H54 (cell line): ENCODE measurements at regions not wholly inside any gene's neighbourhood (a gene's known extent, or its start where the extent isn't known, plus 50 kb on each side); places are given as distances from the start of the nearest gene placed in this dataset.

ENCODE experiments used
- DNase-seq: peaks from one replicate; pipeline ENCODE4 v3.0.0; 2011; ENCODE audit warnings: low spot score, mixed read lengths; ENCODE audit not compliant: insufficient read length
- FAIRE-seq: peaks from 3 replicates; lab custom pipeline; 2011; peaks lifted over from hg19 to GRCh38; lab: Jason Lieb, UNC
- POLR2A ChIP-seq: IDR thresholded peaks from 2 replicates; pipeline ENCODE4 v1.6.1; 2011; ENCODE audit warnings: low read depth, mild to moderate bottlenecking, low read length

DNA sequence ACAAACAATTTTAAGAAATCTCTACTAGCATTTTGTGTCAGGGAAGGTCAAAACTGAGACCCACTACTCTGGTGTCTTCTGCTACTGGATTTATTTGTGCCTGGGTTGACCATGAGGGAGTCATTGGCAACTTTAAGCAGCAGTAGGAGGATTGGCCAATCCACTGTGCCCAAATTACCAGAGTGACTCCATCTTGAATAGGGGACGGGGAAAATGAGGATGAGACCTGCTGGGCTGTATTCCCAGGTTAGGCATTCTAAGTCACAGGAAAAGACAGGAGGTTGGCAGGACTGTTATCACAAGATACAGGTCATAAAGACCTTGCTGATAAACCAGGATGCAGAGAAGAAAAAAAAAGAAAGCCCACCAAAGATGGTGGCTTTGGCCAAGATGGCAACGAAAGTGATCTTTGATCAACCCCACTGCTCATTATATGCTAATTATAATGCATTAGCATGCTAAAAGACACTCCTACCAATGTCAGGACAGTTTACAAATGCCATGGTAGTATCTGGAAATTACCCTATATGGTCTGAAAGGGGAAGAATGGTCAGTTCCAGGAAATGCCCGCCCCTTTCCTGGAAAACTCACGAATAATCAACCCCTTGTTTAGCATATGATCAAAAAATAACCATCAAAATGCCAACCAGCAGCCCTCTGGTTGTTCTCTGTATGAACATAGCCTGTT, 200.9 kb downstream of the LTN1 start:
- TF ChIP-seq POLR2A: no peak
- no peak for DNase-seq
- FAIRE-seq: no peak

DNA sequence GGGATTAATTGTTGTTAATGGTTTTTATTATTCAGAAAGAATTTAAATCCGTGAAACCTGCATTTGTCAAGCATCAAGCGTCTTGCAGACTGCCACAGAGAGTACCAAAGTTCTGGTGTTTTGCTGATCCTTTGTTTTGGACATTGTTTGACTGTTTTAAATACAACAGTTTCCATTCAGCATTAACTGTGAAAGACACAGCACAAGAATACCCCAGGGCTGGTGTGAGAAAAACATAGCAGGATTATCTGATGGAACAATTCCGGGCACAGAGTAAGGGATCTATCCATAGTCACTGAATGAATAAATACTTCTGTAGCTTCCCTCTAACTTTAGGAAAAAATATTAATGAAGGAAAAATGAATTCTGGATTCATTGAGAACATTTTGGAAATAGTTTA, 202.3 kb downstream of the LTN1 start:
- FAIRE-seq (no peak), DNase-seq (no peak)
- TF ChIP-seq POLR2A: no peak

DNA sequence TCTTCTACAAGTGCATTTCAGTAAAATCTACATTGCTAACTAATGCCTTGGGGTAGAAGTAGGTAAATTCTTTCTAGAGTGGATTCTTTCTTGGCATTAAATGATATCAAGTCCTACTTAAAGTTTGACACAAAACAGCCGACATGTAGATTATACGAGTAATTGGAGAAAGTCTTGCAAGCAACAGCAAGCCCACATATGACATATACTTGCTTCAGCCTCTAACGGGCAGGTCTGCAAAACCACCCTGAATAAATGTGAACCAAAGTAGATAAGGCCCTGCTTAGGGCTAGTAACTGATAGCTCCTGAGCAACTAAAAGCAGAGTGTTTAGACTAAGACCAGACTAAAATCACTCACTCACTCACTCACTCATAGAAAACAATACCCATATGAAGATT, 203.2 kb downstream of the LTN1 start:
- FAIRE-seq (no peak), DNase-seq (no peak)
- TF ChIP-seq POLR2A: no peak

DNA sequence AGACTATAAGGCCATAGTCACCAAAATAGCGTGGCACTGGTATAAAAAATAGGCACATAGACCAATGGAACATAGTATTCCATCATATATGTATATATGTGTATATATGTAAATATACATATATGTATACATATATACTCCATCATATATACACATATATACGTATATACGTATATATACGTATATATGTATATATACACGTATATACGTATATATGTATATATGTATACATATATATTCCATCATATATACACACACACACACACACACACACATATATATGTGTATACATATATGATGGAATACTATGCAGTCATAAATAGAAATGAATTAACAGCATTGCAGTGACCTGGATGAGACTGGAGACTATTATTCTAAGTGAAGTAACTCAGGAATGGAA, 204.6 kb downstream of the LTN1 start:
- no peak for DNase-seq
- TF ChIP-seq POLR2A: no peak
- no peak for FAIRE-seq

DNA sequence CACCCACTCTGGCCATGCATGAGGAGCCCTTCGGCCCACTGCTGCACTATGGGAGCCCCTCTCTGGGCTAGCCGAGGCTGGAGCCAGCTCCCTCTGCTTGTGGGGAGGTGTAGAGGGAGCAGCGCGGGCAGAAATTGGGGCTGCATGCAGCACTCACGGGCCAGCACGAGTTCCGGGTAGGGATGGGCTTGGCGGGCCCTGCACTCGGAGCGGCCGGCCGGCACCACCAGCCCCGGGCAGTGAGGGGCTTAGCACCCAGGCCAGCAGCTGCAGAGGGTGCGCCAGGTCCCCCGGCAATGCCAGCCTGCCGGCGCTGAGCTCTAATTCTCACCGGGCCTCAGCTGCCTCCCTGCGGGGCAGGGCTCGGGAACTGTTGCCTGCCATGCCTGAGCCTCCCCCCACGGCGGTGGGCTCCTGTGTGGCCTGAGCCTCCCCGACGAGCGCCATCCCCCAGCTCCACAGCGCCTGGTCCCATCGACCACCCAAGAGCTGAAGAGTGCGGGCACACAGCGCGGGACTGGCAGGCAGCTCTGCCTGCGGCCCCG, 209.0 kb downstream of the LTN1 start:
- no peak for TF ChIP-seq POLR2A
- DNase-seq (no peak), FAIRE-seq (no peak)

DNA sequence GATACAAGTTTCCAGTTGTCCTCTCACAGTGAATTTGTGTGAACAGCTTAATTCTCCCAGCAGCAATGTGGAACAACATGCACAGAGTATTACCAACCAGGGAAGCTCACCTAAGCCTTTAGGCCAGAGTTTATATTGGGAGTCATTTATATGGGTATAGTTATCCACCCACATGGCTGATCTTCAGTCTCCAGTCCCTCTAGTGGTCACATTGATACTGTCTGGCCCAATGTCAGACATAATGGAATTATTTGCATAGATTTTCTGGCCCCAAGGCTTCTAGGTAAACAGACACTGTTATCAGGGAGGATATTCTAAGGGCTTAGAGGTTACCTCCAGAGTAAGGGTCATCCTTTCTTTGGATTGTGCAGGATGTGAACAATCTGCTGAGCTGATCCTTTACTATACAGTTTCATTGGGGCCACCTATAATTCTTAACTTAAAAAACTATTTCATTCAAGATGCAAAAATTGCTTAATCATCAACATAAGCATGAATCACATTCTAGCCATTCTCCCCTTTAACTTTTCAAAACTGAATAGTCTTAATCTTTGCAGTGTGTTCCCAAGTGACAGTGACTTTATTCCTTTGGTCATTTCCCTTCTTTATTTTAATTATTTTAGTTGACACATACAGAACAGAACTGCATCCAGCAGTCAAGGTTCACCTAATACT, 210.9 kb downstream of the LTN1 start:
- DNase-seq (peak; percentile 9), FAIRE-seq (no peak)
- no peak for TF ChIP-seq POLR2A

DNA sequence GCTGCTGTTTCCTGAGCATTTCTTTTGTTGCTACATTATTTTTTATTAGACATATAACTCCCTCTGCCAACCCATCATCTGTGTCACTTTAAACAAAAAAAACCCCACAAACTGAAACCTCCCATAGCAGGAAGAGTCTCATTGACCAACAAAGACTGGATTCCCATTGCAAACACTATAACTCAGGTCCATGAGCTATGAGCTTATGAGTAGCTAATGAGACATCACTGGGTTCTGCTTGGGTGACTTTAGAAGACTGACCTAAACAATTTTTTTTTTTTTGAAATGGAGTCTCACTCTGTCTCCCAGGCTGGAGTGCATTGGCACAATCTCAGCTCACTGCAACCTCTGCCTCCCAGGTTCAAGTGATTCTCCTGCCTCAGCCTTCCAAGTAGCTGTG, 212.8 kb downstream of the LTN1 start:
- TF ChIP-seq POLR2A: no peak
- DNase-seq: no peak
- FAIRE-seq: no peak

DNA sequence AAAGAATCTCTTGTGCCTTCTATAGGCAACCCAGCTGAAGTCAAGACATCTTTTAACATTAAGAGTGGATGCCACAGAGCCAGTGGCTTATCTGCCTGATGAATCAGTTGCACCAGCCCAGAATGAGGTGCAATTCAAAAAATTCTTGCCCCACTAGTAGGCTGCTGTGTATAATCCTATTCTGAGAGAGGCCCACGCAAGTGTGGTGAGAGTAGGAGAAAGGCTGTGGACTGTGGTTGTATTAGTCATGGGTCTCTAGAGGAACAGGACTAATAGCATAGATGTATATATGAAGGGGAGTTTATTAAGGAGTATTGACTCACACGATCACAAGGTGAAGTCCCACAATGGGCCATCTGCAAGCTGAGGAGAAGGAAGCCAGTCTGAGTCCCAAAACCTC, 216.4 kb downstream of the LTN1 start:
- DNase-seq (no peak), FAIRE-seq (no peak)
- TF ChIP-seq POLR2A: no peak

DNA sequence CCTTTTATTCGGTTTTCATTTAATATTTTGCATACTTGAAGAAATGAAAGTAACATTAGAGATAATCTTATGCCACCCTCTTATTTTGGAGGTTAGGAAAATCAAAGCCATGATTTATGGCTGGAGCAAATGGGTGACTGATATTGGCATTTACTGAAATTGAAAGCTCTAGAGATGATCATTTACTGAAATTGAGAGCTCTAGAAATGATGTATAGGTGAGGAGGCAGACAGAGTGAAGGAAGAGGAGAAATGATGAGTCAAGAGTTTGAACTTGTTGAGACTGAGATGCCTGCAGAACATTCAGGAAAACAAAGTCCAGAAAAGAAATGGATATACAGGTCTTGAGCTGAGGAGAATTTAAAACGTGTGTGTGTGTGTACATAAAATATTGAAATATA, 217.6 kb downstream of the LTN1 start:
- TF ChIP-seq POLR2A: no peak
- no peak for FAIRE-seq

DNA sequence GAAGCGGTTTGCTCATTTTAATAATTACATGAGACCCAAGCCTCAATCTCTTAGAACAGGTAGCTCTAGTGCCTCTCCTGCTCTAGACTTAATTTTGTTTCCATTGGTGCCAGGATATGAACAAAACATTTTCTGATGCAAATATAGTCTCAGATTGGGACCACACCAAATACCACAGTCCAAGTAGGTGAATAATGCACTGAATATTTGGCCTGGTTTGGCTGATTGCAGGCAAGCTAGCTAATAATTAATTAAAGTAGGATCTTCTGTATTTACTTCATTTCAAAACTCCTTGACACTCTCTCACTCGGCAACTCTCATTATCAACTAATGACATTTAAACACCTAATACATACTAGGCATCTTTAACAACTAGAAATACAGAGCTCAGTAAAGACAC, 219.6 kb downstream of the LTN1 start:
- TF ChIP-seq POLR2A: no peak
- no peak for DNase-seq
- FAIRE-seq: no peak

More for the DNA sequence above, 217.6 kb downstream of the LTN1 start:
- DNase-seq: no peak

DNA sequence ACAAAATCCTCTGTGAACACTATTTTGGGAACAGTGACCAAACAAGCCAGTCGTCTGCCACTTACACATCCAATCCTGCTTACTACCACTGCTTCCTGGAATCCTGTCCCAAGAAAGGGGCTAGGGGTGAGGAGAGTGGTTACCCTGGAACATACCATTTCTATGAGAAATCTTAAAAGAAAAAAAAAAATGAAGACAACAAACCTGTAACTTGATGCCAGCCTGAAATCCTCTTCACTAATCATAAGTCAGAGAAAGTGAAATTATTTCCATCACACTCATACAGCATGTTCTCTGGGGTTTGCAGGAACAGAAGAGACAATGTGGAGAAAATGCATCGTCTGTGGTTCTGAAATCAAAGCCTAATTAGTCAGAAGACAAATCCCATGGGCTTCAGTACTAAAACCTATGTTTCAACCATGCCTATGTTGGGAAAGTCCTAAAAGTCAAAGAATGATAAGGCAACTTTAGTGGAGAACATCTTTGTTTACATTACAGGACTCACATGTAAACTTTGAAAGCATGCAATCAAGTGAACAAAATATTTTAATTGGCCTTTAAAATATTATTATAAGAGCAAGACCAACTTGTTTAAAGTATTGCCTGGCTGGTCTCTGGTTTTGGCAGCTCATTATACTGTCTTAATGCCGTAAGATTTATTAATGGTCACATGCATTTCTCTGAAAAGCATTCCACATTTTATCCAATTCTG, 220.7 kb downstream of the LTN1 start:
- FAIRE-seq: no peak
- DNase-seq: no peak
- no peak for TF ChIP-seq POLR2A

DNA sequence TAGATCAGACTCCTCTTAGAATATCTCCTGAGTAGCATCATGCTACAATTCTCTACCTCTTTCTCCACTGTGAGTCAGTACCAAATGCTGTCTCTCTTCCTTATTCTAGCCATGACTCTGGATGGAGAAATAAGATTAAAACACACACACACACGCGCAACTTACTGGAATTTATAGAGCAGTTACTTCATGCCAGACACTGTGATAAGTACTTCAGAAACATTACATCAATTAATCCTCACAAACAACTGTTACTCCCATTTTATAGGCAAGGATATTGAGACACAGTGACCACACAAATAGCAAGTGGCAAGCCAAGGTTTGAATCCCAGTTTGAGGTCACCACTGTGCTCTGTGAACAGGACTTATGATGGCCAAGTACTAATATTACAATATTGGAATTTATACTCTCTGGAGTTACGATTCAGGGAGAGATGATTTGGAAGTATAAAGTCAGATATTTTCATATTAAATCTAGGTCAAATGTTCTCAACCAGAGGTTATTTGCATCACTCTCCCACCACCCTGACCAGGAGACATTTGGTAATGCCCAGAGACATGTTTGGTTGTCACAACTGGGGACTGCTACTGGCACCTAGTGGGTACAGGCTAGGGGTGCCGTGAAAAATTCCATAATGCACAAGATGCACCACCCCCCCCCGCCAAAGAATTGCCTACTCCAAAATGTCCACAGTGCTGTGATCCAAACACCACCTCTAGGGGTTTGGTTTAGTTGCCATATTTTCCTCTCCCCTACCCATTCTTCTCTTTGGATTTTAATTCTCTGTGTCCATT, 221.6 kb downstream of the LTN1 start:
- TF ChIP-seq POLR2A: no peak
- FAIRE-seq (no peak), DNase-seq (no peak)

DNA sequence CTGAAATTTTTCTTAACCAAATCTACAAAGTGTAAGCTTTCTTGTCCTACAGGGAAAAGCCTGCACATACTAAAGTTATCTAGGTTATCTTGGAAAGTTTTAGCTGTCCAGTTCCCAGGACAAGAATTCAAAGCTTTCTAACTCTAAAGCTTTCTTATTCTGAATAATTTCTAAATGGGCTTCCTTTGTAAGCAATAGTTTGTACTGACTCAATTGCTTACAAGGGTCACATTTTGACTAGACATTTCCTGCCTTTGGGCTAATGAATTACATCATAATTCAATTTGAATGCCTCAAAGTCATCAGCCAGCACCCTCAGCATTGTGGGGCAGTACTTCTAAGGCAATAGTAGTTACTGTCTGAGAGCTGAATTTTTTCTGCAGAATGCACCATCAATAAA, 223.0 kb downstream of the LTN1 start:
- TF ChIP-seq POLR2A: no peak
- FAIRE-seq (no peak), DNase-seq (no peak)
